Stimulated activated CD8-positive, alpha-beta memory T cell treated with anti-CD3 and anti-CD28 coated beads, Interleukin-4, amount 100 ng/mL, for 48 hours (primary cell): ENCODE measurements at regions not wholly inside any gene's neighbourhood (a gene's known extent, or its start where the extent isn't known, plus 50 kb on each side); places are given as distances from the start of the nearest gene placed in this dataset.
"Not testable (repeated sequence)": the region's sequence is repeated elsewhere in the genome, so short reads cannot be mapped to it uniquely, and the experiment has no call there.

Experiments used
- DNase-seq: peaks from one replicate; pipeline ENCODE4 v3.0.0-alpha.2; 2020

DNA sequence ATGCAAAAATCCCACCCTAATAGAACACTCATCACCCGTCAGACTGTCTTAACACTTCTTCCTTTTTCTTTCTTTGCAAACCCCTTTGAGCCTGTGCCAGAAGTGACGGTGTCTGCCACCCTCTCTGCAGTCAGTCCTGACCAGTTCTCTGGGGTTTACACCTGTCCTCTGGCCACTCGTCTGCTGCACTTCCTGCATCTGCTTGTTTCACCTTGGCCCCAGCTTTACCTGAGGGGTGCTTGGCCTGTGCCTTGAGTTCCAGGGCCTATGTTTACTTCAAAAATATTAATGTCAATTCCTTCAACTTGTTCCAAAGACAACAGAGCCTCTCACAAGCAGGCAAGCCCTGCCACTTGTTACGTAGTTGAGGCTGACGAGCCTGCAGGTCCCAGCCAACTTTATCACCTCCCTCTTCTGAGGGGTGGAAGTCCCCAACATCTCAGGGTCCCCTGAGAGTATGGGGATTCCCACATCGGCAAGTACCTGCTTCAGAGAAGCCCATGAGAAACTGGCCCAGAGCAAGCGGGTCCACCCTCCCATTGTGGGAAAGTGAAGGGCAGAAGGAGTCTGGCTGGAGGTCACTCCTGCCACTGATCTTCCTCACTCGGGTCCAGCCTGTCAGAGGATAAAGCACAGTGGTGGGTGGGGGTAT is 205.4 kb downstream of the DAD1 start:
- no peak for DNase-seq

DNA sequence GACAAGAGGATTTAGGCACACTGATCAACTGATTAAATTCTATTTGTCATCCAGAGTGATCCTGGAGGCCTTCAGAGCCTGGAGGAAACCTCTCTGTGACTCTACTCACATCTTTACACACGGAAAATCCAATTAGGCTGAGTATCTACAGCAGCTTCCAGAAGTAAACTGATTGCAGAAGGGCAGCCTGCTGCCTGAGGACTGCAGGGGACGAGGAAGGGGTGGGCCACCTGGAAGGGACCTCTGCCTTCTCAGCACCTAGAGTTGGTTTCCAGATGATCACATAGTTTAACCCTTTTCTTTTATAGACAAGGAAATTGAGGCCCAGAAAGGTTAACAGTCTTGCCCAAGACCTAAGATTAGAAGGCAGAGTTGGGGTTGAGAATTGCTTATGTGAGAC is 206.1 kb downstream of the DAD1 start:
- DNase-seq = no peak

DNA sequence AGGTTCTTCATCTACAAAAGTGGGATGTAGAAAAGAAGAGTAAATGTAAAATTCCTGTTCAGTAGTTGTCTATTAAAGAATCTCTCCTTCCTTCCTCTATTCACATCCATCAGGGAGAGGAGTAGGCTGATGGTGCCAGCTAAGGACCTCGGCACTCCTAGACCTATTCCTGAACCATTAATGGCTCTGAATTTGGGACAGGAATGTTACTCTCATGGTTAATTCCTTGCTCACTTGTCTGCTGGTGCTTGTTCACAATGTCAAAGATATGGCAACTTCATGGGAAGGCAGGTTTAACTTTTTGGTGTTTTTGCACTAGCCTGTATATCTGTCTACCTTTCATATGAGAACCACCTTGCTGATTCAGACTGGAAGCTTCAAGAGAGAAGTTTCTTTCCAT is 206.6 kb downstream of the DAD1 start:
- no peak for DNase-seq

DNA sequence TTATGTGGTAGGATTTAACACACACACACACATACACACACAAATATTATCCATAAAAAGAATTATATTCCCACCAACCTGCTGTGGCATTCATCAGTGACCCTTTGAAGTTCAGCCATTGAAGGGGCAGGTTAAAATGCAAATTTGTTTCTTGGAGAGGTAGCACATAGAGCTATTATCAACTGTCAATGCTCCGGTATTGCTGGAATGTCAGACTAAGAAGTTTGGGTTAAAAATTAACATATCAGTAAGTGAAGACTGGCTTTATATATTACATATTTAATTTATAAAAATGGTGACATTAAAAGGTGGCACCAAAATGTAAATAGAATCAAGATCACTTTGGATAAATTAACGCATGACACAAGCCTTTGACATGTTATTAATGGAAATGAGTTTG is 207.3 kb downstream of the DAD1 start:
- no peak for DNase-seq

DNA sequence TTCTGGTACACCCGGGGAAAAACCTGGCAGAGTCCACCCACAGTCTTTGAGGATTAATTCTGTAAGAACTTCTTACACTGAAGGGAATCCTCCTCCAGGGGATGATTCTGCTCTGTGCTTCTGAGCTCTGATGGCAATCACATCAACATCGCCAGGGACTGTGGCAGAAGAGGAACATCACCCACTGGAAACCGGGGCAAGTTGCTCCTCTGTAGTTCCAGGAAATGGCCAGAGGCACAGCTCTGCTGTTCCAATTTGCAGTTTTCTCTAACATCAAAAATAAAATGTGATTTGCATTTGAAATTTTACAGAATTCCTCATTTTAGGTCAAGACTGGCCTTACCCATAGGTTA is 207.6 kb downstream of the DAD1 start:
- DNase-seq = no peak

DNA sequence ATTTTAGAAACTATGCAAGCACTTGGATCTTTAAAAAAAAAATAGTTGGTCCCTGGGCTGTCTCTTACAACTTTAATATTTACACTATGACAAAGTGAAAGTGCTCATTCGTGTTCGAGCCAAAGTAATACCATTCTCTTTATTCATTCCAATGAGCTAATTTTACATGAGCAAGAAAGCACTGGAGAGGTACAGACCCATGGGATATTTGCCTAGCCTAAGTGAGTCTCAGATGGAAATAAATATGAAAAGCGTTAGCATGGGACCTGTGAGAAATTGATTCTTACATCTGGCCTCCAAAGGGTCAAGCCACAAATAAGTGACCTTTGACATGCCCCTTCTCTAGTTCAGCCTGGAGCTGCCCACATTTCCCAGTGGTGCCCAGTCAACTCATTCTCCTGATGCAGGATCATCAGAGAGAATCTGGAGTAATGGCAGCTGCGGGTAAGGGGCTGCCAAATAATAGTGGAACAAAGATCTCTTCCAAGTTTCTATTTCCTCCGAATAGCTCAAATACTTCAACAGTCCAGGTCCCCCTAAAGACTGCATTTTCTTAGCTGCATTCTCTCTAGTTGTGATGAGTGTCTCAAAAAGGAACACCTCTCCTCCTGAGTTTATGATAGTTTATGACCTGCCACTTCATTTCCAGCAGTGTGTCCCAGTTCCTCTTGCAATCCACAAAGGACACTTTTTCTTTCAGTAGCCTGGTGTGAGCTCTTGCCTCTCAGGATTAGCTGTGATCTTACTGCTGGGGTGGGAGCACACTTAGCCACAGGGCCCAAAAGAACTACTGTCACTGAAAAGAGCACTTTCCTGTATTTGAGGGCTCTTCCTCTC is 208.2 kb downstream of the DAD1 start:
- no peak for DNase-seq

DNA sequence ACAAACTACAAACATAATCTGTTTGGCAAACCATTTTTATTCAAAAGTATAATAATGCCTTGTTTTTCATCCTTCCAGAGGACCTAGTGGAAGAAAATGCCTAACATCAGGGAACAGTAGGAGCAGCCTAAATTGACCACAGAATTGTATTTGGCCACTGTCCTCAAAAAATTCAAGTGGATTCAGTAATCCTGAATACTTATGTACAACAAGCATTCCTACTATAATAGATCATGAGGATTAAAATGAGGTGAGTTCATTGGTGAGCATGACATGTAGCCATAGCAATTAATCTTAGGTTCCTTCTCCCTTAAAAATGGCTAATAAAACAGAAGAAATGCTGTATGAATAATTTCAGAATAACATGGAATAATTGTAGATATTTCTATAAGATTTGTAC is 209.3 kb downstream of the DAD1 start:
- no peak for DNase-seq

DNA sequence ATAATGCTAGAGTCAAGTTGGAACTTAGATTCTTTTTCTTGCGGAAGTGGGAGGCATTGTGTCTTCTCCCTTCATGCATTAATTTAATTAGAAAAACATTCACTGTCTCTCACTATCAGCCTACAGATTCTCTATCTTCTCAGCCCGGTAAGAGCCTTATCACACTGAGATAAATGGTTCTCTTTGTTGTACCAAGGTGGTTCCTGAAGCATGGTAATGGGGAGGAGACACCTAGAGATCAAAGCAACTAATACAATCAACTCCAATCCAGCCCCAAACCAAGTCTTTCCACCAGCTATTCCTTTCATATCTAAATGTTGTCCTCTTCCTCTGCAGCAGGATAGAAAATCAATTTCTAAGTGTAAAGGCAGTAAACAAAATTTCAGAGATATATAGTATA is 210.8 kb downstream of the DAD1 start:
- DNase-seq = no peak

DNA sequence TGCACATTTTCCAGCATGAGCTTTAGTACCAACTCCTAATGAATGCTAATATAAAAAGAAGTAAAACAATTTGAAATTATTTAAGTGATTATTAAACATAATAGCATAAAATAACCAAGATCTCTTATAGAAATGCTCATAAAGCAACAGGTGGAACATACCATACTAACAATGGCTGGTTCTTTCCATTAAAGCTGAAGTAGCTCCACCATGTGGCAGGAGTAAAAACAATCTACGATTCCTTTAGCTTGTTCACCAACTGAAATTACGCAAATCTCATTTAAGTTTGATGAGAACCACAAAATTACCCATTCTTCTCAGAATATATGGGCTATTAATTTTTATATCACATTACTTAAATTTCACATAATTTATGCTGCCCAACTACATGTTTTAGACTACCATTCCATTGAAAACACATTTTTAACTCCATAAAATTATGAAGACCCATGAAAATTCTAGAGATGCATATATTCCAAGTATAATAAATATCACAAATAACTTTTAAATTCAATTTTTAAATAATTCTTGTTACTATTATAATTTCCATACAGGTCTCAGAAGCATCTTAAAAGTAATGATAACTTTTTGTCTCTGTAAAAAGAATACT is 213.6 kb downstream of the DAD1 start:
- no peak for DNase-seq

DNA sequence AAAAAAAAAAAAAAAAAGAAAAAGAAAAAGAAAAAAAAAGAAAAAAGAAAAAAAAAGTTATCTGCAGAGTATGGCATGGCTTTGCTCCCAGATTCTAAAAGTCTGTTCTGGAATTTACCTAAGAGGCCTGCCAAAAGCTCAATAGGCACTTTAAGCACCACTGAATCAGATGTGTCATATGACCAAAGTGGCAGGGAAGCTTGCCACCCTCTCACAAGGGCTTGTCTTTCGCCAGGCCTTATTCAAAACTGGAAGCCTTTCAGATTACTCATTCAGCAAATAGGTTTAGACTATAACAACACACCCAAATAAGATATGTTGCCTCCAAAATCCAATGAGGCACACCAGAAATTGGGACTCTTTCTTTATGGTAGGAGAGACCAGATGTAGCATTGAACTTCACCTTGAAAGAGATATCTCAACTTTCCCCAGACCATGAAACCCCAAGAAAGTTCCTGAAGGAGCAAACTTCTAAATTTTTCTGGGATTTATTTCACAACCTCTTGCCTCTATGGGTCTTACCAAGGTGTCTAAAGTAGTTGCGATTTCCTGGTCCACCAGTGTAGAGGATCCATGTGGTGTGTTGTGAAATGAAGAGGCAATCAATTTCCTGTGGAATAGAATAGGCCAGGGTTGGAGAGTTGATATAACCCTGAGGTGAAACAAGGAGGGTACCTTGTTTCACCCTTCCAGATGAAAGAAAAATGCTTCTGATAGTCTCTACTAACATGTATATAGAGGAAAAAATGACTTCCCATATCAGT is 218.8 kb downstream of the DAD1 start:
- no peak for DNase-seq

DNA sequence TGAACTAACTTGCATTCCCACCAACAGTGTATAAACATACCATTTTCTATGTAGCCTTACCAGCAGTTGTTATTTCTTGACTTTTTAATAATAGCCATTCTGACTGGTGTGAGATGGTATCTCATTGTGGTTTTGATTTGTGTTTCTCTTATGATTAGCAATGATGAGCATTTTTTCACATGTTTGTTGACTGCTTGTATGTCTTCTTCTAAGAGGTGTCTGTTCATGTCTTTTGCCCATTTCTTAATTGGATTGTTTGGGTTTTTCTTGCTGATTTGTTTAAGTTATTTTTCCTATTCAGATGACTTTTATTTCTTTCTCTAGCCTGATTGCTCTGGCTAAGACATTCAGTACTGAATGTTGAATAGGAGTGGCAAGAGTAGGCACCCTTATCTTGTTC is 230.3 kb downstream of the DAD1 start:
- DNase-seq = no peak

DNA sequence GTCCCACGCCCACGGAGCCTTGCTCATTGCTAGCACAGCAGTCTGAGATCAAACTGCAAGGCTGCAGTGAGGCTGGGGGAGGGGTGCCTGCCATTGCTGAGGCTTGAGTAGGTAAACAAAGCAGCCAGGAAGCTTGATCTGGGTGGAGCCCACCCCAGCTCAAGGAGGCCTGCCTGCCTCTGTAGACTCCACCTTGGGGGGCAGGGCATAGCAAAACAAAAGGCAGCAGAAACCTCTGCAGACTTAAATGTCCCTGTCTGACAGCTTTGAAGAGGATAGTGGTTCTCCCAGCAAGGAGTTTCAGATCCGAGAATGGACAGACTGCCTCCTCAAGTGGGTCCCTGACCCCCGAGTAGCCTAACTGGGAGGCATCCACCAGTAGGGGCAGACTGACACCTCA is 239.7 kb downstream of the DAD1 start:
- DNase-seq = not testable (repeated sequence)

DNA sequence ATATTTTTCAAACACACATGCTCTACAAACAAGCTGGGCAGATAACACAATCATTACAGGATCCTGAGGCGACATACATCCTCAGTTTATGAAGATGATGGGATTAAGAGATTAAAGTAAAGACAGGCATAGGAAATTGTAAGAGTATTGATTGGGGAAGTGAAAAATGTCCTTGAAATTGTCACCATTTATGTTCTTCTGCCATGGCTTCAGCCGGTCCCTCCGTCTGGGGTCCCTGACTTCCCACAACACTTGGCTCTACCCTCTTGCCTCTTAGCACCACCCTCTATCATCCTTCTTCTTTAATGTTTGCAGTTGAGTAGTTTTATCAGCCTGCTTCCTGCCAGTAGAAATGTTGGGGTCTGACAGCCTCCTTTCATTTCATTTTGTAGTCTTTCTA is 244.4 kb downstream of the DAD1 start:
- DNase-seq = no peak

DNA sequence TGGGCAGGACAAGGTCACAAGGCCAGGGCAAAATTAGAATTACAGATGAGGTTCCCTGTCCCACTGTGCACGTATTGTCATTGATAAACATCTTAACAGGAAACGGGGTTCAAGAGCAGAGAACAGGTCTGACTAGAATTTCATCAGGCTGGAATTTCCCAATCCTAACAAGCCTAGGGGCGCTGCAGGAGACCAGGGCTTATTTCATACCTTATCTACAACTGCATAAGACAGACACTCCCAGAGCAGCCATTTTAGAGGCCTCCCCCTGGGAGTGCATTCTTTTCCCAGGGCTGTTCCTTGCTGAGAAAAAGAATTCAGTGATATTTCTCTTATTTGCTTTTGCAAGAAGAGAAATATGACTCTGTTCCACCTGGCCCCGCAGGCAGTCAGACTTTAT is 244.8 kb downstream of the DAD1 start:
- not testable (repeated sequence) for DNase-seq

DNA sequence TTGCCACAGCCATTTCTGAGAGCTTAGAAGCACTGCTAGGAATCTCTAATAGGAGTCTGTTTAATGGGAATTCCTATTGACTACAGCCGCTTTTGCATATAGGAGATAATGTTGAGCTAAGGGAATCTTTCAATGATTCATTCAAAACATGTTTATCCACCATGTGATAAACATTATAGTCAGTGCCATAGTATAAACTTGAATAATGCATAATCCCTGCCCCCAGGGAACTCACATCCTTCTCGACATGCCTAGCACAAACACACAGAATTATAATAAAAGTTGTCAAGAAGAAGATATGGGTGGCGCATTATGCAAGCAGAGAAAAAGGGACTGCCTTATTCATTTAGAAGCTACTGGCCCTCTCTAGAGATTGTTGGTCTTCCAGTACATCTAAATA is 248.0 kb downstream of the DAD1 start:
- no peak for DNase-seq

DNA sequence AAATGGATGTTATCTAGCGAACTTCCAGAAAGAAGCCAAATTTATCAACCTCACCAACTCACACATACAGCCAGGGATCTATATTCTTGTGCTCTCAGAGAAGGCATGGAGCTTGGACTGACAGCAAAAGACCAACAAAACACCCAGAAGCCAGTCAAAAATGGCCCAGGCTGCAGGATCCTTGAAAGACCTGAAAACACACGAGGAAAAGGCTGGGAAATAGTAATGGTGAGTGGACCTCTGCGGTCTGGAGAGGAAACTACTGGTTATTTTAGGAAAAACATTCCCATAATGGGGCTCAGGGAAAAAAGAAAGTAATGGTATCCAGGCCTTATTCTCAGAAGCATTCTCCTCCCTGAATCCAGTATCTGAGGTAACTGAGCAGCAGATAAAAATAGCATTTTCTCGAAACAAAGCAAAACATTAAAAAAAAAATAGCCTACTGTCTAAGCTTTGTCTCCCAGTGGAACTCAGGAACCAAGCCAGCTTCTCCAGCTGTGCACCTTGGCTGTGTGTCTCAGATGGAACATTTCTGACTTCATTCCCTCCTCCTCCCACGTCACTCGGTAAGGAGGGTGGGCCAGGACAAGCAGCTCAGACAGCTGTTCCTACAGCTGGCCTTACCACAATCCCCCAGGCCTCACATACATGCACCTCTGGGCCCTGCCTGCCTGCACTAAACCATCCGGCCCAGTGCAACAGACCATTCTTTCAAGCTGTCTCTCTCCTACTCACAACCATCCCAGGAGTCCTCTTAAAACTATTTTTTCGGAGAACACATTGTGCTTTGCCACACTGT is 249.9 kb downstream of the DAD1 start:
- DNase-seq = no peak

DNA sequence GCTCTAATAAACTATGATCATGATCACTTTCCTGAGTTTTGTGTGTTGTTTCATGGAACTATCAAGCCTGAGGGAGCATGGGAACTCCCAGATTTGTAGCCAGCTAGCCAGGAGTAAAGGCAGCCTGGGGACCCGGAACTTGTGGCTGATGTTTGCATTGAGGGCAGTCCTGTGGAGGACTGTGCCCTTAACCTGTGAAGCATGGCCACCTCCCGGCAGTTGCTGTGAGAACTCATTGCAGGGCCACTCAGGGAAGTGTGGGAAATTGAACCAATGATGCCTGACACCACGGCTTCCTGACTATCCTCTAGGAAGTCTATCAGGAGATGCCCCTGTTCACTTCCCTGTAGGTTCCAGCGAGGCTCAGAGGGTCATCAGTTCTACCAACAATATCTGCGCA is 250.6 kb downstream of the DAD1 start:
- DNase-seq = no peak

DNA sequence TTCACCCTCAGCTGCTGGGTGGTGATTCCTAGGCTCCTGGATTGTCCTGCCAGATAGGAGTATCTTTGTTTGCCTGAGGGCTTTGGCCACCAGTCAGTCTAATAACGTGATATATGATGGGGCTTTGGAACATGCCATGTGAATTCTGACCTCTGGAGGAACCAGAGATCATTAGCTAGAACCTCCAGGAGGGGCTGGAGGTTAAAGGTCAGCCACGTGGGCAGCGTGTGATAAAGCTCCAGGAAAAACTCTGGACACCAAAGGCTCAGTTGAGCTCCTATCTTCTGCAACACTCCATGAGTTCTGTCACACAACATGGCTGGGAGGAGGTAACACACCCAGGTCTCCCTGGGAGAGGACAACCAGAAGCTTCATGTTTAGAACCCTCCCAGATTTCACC is 251.1 kb downstream of the DAD1 start:
- no peak for DNase-seq

DNA sequence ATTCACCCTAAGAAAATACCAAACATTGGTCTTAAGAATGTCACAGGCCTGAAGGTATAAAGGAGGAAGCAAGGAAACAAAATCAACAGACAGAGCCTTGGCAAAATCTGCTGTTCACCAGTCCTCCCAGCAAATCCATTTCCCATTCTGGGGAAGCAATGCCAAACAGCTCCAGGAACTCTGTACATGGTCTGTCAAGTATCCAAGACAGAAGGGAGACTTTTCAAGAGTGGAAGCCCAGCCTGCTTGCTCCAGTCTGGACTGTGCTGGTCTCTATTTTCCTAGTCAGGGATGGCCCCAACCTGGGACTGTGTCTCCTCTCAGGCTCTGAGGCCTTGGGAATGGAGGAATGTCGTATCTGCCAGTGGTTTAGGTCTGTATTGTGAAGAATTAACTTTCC is 251.5 kb downstream of the DAD1 start:
- DNase-seq = no peak

DNA sequence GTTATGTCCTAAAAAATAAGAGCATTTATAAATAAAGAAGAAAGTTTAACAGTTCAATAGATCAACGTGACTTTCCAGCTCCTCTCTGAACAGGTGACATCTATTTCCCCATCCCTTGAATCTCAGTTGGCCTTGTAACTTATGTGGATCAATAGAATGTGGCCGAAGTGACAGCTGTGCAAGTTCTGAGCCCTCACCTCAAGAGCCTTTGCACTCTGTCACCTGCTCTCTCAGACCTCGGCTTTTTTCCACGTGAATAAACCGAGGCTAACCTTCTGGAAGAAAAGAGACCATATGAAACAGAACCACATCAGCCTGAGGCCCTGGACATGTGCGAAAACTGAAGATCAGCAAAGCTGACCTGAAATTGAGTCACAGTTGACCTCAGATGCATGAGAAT is 253.0 kb downstream of the DAD1 start:
- DNase-seq = no peak

DNA sequence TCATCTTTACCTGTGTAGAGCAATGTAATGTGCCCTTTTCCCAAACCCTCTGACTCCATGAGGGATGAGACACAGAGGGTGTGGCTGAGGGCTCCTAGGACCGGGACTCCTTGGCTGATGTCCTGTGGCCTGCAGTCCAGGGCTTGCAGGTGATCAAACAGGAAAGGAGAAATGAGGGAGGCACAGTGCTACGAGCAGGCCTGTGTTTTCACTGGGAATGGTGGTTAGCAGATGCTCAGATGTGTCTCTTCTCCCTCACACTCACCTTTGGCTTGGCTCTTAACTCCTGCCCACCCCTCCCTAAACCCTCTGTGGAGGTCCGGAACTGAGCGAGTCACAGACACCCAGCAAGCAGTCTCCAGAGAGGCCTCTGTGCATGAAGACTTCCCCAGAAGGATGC is 254.4 kb downstream of the DAD1 start:
- DNase-seq = no peak

DNA sequence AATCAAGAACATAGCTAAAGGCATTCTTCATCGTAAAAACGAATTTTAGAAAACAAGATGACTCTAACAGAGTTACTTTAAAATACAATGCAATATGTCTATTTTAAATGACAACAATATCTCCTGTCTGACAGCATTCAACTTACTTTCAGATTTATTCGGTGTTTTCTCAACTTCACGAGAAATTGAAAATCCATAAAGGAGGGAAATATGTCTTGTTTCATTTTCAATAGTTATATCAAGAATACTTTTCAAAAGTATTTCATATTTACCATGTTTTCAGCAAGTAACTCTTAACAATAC is 254.8 kb downstream of the DAD1 start:
- DNase-seq = no peak
